ENCODE measurements at regions not wholly inside any gene's neighbourhood (a gene's known extent, or its start where the extent isn't known, plus 50 kb on each side); places are given as distances from the start of the nearest gene placed in this dataset.

- Mint-ChIP-seq H3K4me1 (ENCODE audit: low read depth) (no peaks in the 10 kb centered on the region), H3K27ac (no peak overlapping the region), H3K9me3 (no peaks in the 10 kb centered on the region), H3K27me3 (ENCODE audit: low read depth) (no peaks in the 10 kb centered on the region), H3K36me3 (ENCODE audit: low read depth) (no peaks in the 10 kb centered on the region), H3K4me3 (no peak overlapping the region)
- CTCF ChIA-PET, result no interaction called here
- intact Hi-C loops (cut with micrococcal nuclease), result no loop called here
- no peak for DNase-seq
These were observed 506.9 kb downstream of the ELAVL2 start for GRCh38 chr9:23319092-23319491.

- Mint-ChIP-seq H3K4me1 (ENCODE audit: low read depth) (no peaks in the 10 kb centered on the region), H3K27me3 (ENCODE audit: low read depth) (no peaks in the 10 kb centered on the region), H3K27ac (no peak overlapping the region), H3K36me3 (ENCODE audit: low read depth) (no peaks in the 10 kb centered on the region), H3K4me3 (no peak overlapping the region), H3K9me3 (no peaks in the 10 kb centered on the region)
- CTCF ChIA-PET, result no interaction called here
- DNase-seq, result no peak
- intact Hi-C loops (cut with micrococcal nuclease), result no loop called here
These were observed 505.0 kb downstream of the ELAVL2 start for GRCh38 chr9:23321049-23321448.

- intact Hi-C loops (cut with micrococcal nuclease), result no loop called here
- Mint-ChIP-seq H3K27me3 (ENCODE audit: low read depth) (no peaks in the 10 kb centered on the region), H3K36me3 (ENCODE audit: low read depth) (no peaks in the 10 kb centered on the region), H3K9me3 (no peaks in the 10 kb centered on the region), H3K4me3 (no peak overlapping the region), H3K4me1 (ENCODE audit: low read depth) (no peaks in the 10 kb centered on the region), H3K27ac (no peak overlapping the region)
- no peak for DNase-seq
- CTCF ChIA-PET, result no interaction called here
These were observed 503.6 kb downstream of the ELAVL2 start for GRCh38 chr9:23322392-23322791.

GRCh38 chr9:23324511-23324910, 501.5 kb downstream of the ELAVL2 start:
- DNase-seq, result no peak
- Mint-ChIP-seq H3K9me3 (peaks cover 6% of the 10 kb centered on the region), H3K27me3 (ENCODE audit: low read depth) (no peaks in the 10 kb centered on the region), H3K4me3 (no peak overlapping the region), H3K4me1 (ENCODE audit: low read depth) (no peaks in the 10 kb centered on the region), H3K27ac (no peak overlapping the region), H3K36me3 (ENCODE audit: low read depth) (no peaks in the 10 kb centered on the region)
- intact Hi-C loops (cut with micrococcal nuclease), result no loop called here
- CTCF ChIA-PET, result interaction anchor here (0.6 kb wide), 1 partner anchor 845 kb away, joined by 3 read pairs; no protein-coding TSS in a partner anchor

- no peaks in the 10 kb centered on the region for H3K36me3 Mint-ChIP-seq (ENCODE audit: low read depth)
- peaks cover 13% of the 10 kb centered on the region for H3K9me3 Mint-ChIP-seq
- H3K4me1 Mint-ChIP-seq (ENCODE audit: low read depth), result no peaks in the 10 kb centered on the region
- H3K27me3 Mint-ChIP-seq (ENCODE audit: low read depth), result no peaks in the 10 kb centered on the region
- intact Hi-C loops (cut with micrococcal nuclease), result no loop called here
- H3K27ac Mint-ChIP-seq, result no peak overlapping the region
- H3K4me3 Mint-ChIP-seq, result no peak overlapping the region
- DNase-seq, result no peak
- CTCF ChIA-PET, result no interaction called here
These were observed 499.4 kb downstream of the ELAVL2 start for GRCh38 chr9:23326597-23326996.

- Mint-ChIP-seq H3K27me3 (ENCODE audit: low read depth) (no peaks in the 10 kb centered on the region), H3K27ac (no peak overlapping the region), H3K9me3 (peaks cover 2% of the 10 kb centered on the region), H3K4me3 (no peak overlapping the region), H3K4me1 (ENCODE audit: low read depth) (no peaks in the 10 kb centered on the region), H3K36me3 (ENCODE audit: low read depth) (no peaks in the 10 kb centered on the region)
- CTCF ChIA-PET, result no interaction called here
- intact Hi-C loops (cut with micrococcal nuclease), result no loop called here
- no peak for DNase-seq
These were observed 484.7 kb downstream of the ELAVL2 start for GRCh38 chr9:23341346-23341745.

- Mint-ChIP-seq H3K4me1 (ENCODE audit: low read depth) (no peaks in the 10 kb centered on the region), H3K27ac (no peak overlapping the region), H3K4me3 (no peak overlapping the region), H3K36me3 (ENCODE audit: low read depth) (no peaks in the 10 kb centered on the region), H3K9me3 (peaks cover 2% of the 10 kb centered on the region), H3K27me3 (ENCODE audit: low read depth) (no peaks in the 10 kb centered on the region)
- intact Hi-C loops (cut with micrococcal nuclease), result no loop called here
- CTCF ChIA-PET, result no interaction called here
- DNase-seq, result no peak
These were observed 483.7 kb downstream of the ELAVL2 start for GRCh38 chr9:23342291-23342690.

GRCh38 chr9:23343226-23343625, 482.8 kb downstream of the ELAVL2 start:
- H3K27me3 Mint-ChIP-seq (ENCODE audit: low read depth), result no peaks in the 10 kb centered on the region
- H3K36me3 Mint-ChIP-seq (ENCODE audit: low read depth), result no peaks in the 10 kb centered on the region
- no peak for DNase-seq
- no peak overlapping the region for H3K4me3 Mint-ChIP-seq
- no peaks in the 10 kb centered on the region for H3K4me1 Mint-ChIP-seq (ENCODE audit: low read depth)
- intact Hi-C loops (cut with micrococcal nuclease), result no loop called here
- CTCF ChIA-PET, result no interaction called here
- no peak overlapping the region for H3K27ac Mint-ChIP-seq
- peaks cover 5% of the 10 kb centered on the region for H3K9me3 Mint-ChIP-seq

- intact Hi-C loops (cut with micrococcal nuclease), result no loop called here
- no peak overlapping the region for H3K4me3 Mint-ChIP-seq
- H3K4me1 Mint-ChIP-seq (ENCODE audit: low read depth), result no peaks in the 10 kb centered on the region
These were observed 464.9 kb downstream of the ELAVL2 start for GRCh38 chr9:23361096-23361495.

GRCh38 chr9:23372703-23373102, 453.3 kb downstream of the ELAVL2 start:
- no peak for DNase-seq
- CTCF ChIA-PET, result no interaction called here
- Mint-ChIP-seq H3K27me3 (ENCODE audit: low read depth) (no peaks in the 10 kb centered on the region), H3K4me1 (ENCODE audit: low read depth) (no peaks in the 10 kb centered on the region), H3K9me3 (no peaks in the 10 kb centered on the region), H3K4me3 (no peak overlapping the region), H3K36me3 (ENCODE audit: low read depth) (no peaks in the 10 kb centered on the region), H3K27ac (no peak overlapping the region)
- intact Hi-C loops (cut with micrococcal nuclease), result no loop called here

More at GRCh38 chr9:23361096-23361495, 464.9 kb downstream of the ELAVL2 start:
- H3K36me3 Mint-ChIP-seq (ENCODE audit: low read depth), result no peaks in the 10 kb centered on the region
- no peak for DNase-seq
- CTCF ChIA-PET, result interaction anchor here (0.6 kb wide), 2 partner anchors 47 to 277 kb away, joined by 4 to 5 read pairs; no protein-coding TSS in a partner anchor
- no peaks in the 10 kb centered on the region for H3K27me3 Mint-ChIP-seq (ENCODE audit: low read depth)
- H3K9me3 Mint-ChIP-seq, result peaks cover 11% of the 10 kb centered on the region
- no peak overlapping the region for H3K27ac Mint-ChIP-seq

GRCh38 chr9:23375511-23375910, 450.5 kb downstream of the ELAVL2 start:
- peaks cover 4% of the 10 kb centered on the region for H3K9me3 Mint-ChIP-seq
- DNase-seq, result no peak
- H3K27me3 Mint-ChIP-seq (ENCODE audit: low read depth), result no peaks in the 10 kb centered on the region
- no peak overlapping the region for H3K27ac Mint-ChIP-seq
- no peaks in the 10 kb centered on the region for H3K4me1 Mint-ChIP-seq (ENCODE audit: low read depth)
- CTCF ChIA-PET, result no interaction called here
- intact Hi-C loops (cut with micrococcal nuclease), result no loop called here
- no peaks in the 10 kb centered on the region for H3K36me3 Mint-ChIP-seq (ENCODE audit: low read depth)
- no peak overlapping the region for H3K4me3 Mint-ChIP-seq

- Mint-ChIP-seq H3K27me3 (ENCODE audit: low read depth) (no peaks in the 10 kb centered on the region), H3K9me3 (peaks cover 4% of the 10 kb centered on the region), H3K4me1 (ENCODE audit: low read depth) (no peaks in the 10 kb centered on the region), H3K27ac (no peak overlapping the region), H3K4me3 (no peak overlapping the region), H3K36me3 (ENCODE audit: low read depth) (no peaks in the 10 kb centered on the region)
- intact Hi-C loops (cut with micrococcal nuclease), result no loop called here
- DNase-seq, result no peak
- CTCF ChIA-PET, result no interaction called here
These were observed 446.2 kb downstream of the ELAVL2 start for GRCh38 chr9:23379842-23380241.

GRCh38 chr9:23380821-23381220, 445.2 kb downstream of the ELAVL2 start:
- intact Hi-C loops (cut with micrococcal nuclease), result no loop called here
- Mint-ChIP-seq H3K4me3 (no peak overlapping the region), H3K36me3 (ENCODE audit: low read depth) (no peaks in the 10 kb centered on the region), H3K27ac (no peak overlapping the region), H3K27me3 (ENCODE audit: low read depth) (no peaks in the 10 kb centered on the region), H3K4me1 (ENCODE audit: low read depth) (no peaks in the 10 kb centered on the region), H3K9me3 (peaks cover 4% of the 10 kb centered on the region)
- CTCF ChIA-PET, result no interaction called here
- DNase-seq, result no peak

GRCh38 chr9:23382418-23382817, 443.6 kb downstream of the ELAVL2 start:
- CTCF ChIA-PET, result no interaction called here

More at GRCh38 chr9:23382418-23382817, 443.6 kb downstream of the ELAVL2 start:
- Mint-ChIP-seq H3K27ac (no peak overlapping the region), H3K36me3 (ENCODE audit: low read depth) (no peaks in the 10 kb centered on the region), H3K4me1 (ENCODE audit: low read depth) (no peaks in the 10 kb centered on the region), H3K9me3 (peaks cover 4% of the 10 kb centered on the region), H3K27me3 (ENCODE audit: low read depth) (no peaks in the 10 kb centered on the region), H3K4me3 (no peak overlapping the region)
- DNase-seq, result no peak
- intact Hi-C loops (cut with micrococcal nuclease), result no loop called here

Data from activated naive CD4-positive, alpha-beta T cell treated with anti-CD3 and anti-CD28 coated beads for 36 hours (primary cell).